GM12878 (cell line): ENCODE measurements at regions not wholly inside any gene's neighbourhood (a gene's known extent, or its start where the extent isn't known, plus 50 kb on each side); places are given as distances from the start of the nearest gene placed in this dataset.

ENCODE experiments used
- MXI1 ChIP-seq: fragments of 150-350 bp; IDR thresholded peaks from 2 replicates; pipeline ENCODE4 v1.6.1; 2011; ENCODE audit warnings: low read depth, mild to moderate bottlenecking, inconsistent platforms, low read length, improper control_type of control experiment
- MYC ChIP-seq: IDR thresholded peaks from 2 replicates; pipeline ENCODE4 v1.6.1; 2011; ENCODE audit warnings: mild to moderate bottlenecking, low read length, moderate library complexity, inconsistent platforms; ENCODE audit not compliant: insufficient read depth, insufficient replicate concordance, insufficient read length, severe bottlenecking
- NRF1 ChIP-seq: conservative IDR thresholded peaks from 2 replicates; pipeline ENCODE4 v1.6.1; 2011; ENCODE audit warnings: mild to moderate bottlenecking, low read depth, low read length, improper control_type of control experiment
- POLR2A ChIP-seq: IDR thresholded peaks from 2 replicates; pipeline ENCODE4 v1.6.1; 2011; ENCODE audit warnings: low read depth, mild to moderate bottlenecking, low read length
- RUNX3 ChIP-seq: IDR thresholded peaks from 2 replicates; pipeline ENCODE4 v1.6.1; 2012; ENCODE audit warnings: low read length, inconsistent platforms
- TF ChIP-seq, protein P1 (sequence below), 3 experiments: IDR thresholded peaks in 2 of 3; conservative IDR thresholded peaks in 1 of 3; 2 replicates each; pipeline ENCODE4 v1.5.1; 2011; ENCODE audit warnings: low read depth in 3 of 3, low read length in 3 of 3, mild to moderate bottlenecking in 3 of 3, control low read depth in 2 of 3, moderate library complexity in 2 of 3, inconsistent platforms in 1 of 3, mixed read lengths in 1 of 3; ENCODE audit not compliant: control insufficient read depth in 2 of 3, insufficient read depth in 1 of 3; ENCODE audit errors: extremely low read depth in 1 of 3

GRCh38 chr12:116366824-116367223, 89.3 kb upstream of the MED13L start:
- no peak for TF ChIP-seq MXI1
- no peak for TF ChIP-seq RUNX3
- TF ChIP-seq, protein P1, sequence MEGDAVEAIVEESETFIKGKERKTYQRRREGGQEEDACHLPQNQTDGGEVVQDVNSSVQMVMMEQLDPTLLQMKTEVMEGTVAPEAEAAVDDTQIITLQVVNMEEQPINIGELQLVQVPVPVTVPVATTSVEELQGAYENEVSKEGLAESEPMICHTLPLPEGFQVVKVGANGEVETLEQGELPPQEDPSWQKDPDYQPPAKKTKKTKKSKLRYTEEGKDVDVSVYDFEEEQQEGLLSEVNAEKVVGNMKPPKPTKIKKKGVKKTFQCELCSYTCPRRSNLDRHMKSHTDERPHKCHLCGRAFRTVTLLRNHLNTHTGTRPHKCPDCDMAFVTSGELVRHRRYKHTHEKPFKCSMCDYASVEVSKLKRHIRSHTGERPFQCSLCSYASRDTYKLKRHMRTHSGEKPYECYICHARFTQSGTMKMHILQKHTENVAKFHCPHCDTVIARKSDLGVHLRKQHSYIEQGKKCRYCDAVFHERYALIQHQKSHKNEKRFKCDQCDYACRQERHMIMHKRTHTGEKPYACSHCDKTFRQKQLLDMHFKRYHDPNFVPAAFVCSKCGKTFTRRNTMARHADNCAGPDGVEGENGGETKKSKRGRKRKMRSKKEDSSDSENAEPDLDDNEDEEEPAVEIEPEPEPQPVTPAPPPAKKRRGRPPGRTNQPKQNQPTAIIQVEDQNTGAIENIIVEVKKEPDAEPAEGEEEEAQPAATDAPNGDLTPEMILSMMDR (IDR thresholded peaks at IDR 0.05 in 2 of 3, conservative IDR thresholded peaks at IDR 0.05 in 1 of 3; ENCODE audit: control insufficient read depth in 2 of 3, extremely low read depth in 1 of 3, insufficient read depth in 1 of 3, low read depth in 3 of 3, low read length in 3 of 3), result no peak
- TF ChIP-seq MYC, result no peak
- no peak for TF ChIP-seq POLR2A
- TF ChIP-seq NRF1, result no peak
